ENCODE measurements at regions not wholly inside any gene's neighbourhood (a gene's known extent, or its start where the extent isn't known, plus 50 kb on each side); places are given as distances from the start of the nearest gene placed in this dataset.

GRCh38 chr10:16227674-16228073 is 209.1 kb upstream of the PTER start:
- Histone ChIP-seq H3K4me2 (replicated peaks; ENCODE audit: extremely low read depth, low read length, poor library complexity, severe bottlenecking) (no peak overlapping the region), H3K4me3 (replicated peaks in 1 of 3; ENCODE audit: low read depth in 2 of 3, low read length in 3 of 3) (no peak overlapping the region), H3K4me1 (ENCODE audit: control insufficient read depth in 1 of 2, insufficient read depth in 2 of 2, low read length in 2 of 2) (no peaks in the 10 kb centered on the region), H3K27ac (ENCODE audit: low read depth in 1 of 2, low read length in 2 of 2) (no peak overlapping the region), H3K36me3 (replicated peaks in 1 of 2; ENCODE audit: control insufficient read depth in 1 of 2, insufficient read depth in 2 of 2, low read length in 2 of 2) (no peaks in the 10 kb centered on the region), H2AFZ (ENCODE audit: insufficient read depth, low read depth, low read length, poor library complexity, severe bottlenecking) (no peak overlapping the region), H3K9ac (ENCODE audit: insufficient read depth, low read length, poor library complexity, severe bottlenecking) (no peak overlapping the region), H4K20me1 (ENCODE audit: insufficient read depth, low read length) (no peaks in the 10 kb centered on the region), H3K9me3 (replicated peaks in 1 of 2; ENCODE audit: control insufficient read depth in 1 of 2, insufficient read depth in 1 of 2, low read length in 2 of 2) (peaks cover 30 to 33% of the 10 kb centered on the region in 2 donors), H3K79me2 (ENCODE audit: insufficient read depth, low read length) (no peaks in the 10 kb centered on the region), H3K27me3 (ENCODE audit: control insufficient read depth in 2 of 2, insufficient read depth in 2 of 2, low read length in 2 of 2) (no peaks in the 10 kb centered on the region)
- Mint-ChIP-seq H3K4me1 (no peaks in the 10 kb centered on the region), H3K36me3 (no peaks in the 10 kb centered on the region), H3K4me3 (no peak overlapping the region), H3K27me3 (ENCODE audit: low read depth in 3 of 3) (no peaks in the 10 kb centered on the region), H3K9me3 (peaks cover 8 to 29% (median 20%) of the 10 kb centered on the region in 7 donors), H3K27ac (no peak overlapping the region)
- intact Hi-C loops (cut with micrococcal nuclease) = no loop called here
- no peak for TF ChIP-seq CTCF (IDR thresholded peaks at IDR 0.05)
- no CpG with 5 or more reads among the region's 3 CpGs for WGBS (ENCODE audit: insufficient coverage)
- DNase-seq = no peak

GRCh38 chr10:16231176-16231575 is 205.6 kb upstream of the PTER start:
- Histone ChIP-seq H2AFZ (ENCODE audit: insufficient read depth, low read depth, low read length, poor library complexity, severe bottlenecking) (no peak overlapping the region), H3K36me3 (replicated peaks in 1 of 2; ENCODE audit: control insufficient read depth in 1 of 2, insufficient read depth in 2 of 2, low read length in 2 of 2) (no peaks in the 10 kb centered on the region), H3K4me2 (replicated peaks; ENCODE audit: extremely low read depth, low read length, poor library complexity, severe bottlenecking) (no peak overlapping the region), H3K27ac (ENCODE audit: low read depth in 1 of 2, low read length in 2 of 2) (no peak overlapping the region), H3K79me2 (ENCODE audit: insufficient read depth, low read length) (no peaks in the 10 kb centered on the region), H3K9ac (ENCODE audit: insufficient read depth, low read length, poor library complexity, severe bottlenecking) (no peak overlapping the region), H4K20me1 (ENCODE audit: insufficient read depth, low read length) (no peaks in the 10 kb centered on the region), H3K9me3 (replicated peaks in 1 of 2; ENCODE audit: control insufficient read depth in 1 of 2, insufficient read depth in 1 of 2, low read length in 2 of 2) (peaks cover 18 to 24% of the 10 kb centered on the region in 2 donors), H3K27me3 (ENCODE audit: control insufficient read depth in 2 of 2, insufficient read depth in 2 of 2, low read length in 2 of 2) (no peaks in the 10 kb centered on the region), H3K4me3 (replicated peaks in 1 of 3; ENCODE audit: low read depth in 2 of 3, low read length in 3 of 3) (no peak overlapping the region), H3K4me1 (ENCODE audit: control insufficient read depth in 1 of 2, insufficient read depth in 2 of 2, low read length in 2 of 2) (no peaks in the 10 kb centered on the region)
- Mint-ChIP-seq H3K27me3 (ENCODE audit: low read depth in 3 of 3) (no peaks in the 10 kb centered on the region), H3K4me1 (no peaks in the 10 kb centered on the region), H3K4me3 (no peak overlapping the region), H3K27ac (no peak overlapping the region), H3K36me3 (no peaks in the 10 kb centered on the region), H3K9me3 (peaks cover 5 to 20% (median 7%) of the 10 kb centered on the region in 7 donors)
- 86% methylated on average over 1 of the region's 2 CpGs for WGBS (ENCODE audit: insufficient coverage)
- DNase-seq = no peak
- no peak for TF ChIP-seq CTCF (IDR thresholded peaks at IDR 0.05)
- intact Hi-C loops (cut with micrococcal nuclease) = no loop called here

Measured in CD14-positive monocyte (primary cell).